Lower leg skin (tissue), 4 donors: ENCODE measurements at regions not wholly inside any gene's neighbourhood (a gene's known extent, or its start where the extent isn't known, plus 50 kb on each side); places are given as distances from the start of the nearest gene placed in this dataset.

ENCODE experiments used
- DNase-seq, 2 donors: peaks; one replicate each; pipeline ENCODE4 v3.0.0-alpha.2; 2019; ENCODE audit warnings: low spot score in 2 of 2
- H3K4me3 ChIP-seq: fragments of 200-600 bp; sonication (generic); 2 replicates; pipeline ENCODE4 v1.5.1; 2017; ENCODE audit warnings: mild to moderate bottlenecking, low read depth; ENCODE audit not compliant: poor library complexity, severe bottlenecking
- POLR2A ChIP-seq, 2 donors: fragments of 450-650 bp; IDR thresholded peaks; one replicate each; pipeline ENCODE4 v1.6.1; 2016 to 2017; ENCODE audit warnings: antibody characterized with exemption in 2 of 2, mild to moderate bottlenecking in 1 of 2, moderate library complexity in 1 of 2
- WGBS, 2 donors: methylation state at CpG; one replicate each; pipeline ENCODE4 v1.1.5; 2018; 5-methylcytosine and 5-hydroxymethylcytosine counted together
- intact Hi-C: fragments of 100-400 bp; cut with DNase I; formaldehyde crosslinking; loops from one replicate; pipeline ENCODE4 v1.15.0; 2023; ENCODE audit warnings: low total_unique reads
- TF ChIP-seq, protein P1 (sequence below), 3 donors: fragments of 450-650 bp; IDR thresholded peaks; one replicate each; pipeline ENCODE4 v1.5.1; 2016; ENCODE audit warnings: antibody characterized with exemption in 3 of 3, mild to moderate bottlenecking in 3 of 3, moderate library complexity in 2 of 3

DNA sequence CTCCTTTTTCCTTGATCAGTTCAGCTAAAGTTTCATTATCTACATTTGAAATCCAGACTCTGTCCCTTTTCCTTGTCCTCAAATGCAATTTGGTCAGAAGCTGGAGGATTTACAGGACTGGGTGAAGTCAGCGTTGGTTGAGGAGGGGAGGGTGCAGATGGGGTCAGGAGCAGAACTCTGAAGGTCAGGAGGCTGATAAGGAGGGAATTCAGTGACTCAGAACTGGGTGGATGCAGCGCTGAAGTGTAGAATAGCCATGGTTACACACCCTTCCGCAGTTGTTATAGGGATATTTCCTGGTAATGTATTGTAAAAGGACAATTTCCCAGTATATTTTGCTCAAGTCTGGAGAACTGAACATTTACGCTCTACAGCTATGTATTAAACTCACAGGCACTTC is 133.1 kb upstream of the FOXA2 start:
- intact Hi-C loops, result no loop called here
- no peak for DNase-seq
- no peak overlapping the region for H3K4me3 ChIP-seq
- TF ChIP-seq POLR2A (IDR thresholded peaks at IDR 0.05), result no peak
- TF ChIP-seq, protein P1, sequence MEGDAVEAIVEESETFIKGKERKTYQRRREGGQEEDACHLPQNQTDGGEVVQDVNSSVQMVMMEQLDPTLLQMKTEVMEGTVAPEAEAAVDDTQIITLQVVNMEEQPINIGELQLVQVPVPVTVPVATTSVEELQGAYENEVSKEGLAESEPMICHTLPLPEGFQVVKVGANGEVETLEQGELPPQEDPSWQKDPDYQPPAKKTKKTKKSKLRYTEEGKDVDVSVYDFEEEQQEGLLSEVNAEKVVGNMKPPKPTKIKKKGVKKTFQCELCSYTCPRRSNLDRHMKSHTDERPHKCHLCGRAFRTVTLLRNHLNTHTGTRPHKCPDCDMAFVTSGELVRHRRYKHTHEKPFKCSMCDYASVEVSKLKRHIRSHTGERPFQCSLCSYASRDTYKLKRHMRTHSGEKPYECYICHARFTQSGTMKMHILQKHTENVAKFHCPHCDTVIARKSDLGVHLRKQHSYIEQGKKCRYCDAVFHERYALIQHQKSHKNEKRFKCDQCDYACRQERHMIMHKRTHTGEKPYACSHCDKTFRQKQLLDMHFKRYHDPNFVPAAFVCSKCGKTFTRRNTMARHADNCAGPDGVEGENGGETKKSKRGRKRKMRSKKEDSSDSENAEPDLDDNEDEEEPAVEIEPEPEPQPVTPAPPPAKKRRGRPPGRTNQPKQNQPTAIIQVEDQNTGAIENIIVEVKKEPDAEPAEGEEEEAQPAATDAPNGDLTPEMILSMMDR (IDR thresholded peaks at IDR 0.05), result no peak
- 60 to 73% methylated on average over 4 of the region's 4 CpGs for WGBS, 2 donors

DNA sequence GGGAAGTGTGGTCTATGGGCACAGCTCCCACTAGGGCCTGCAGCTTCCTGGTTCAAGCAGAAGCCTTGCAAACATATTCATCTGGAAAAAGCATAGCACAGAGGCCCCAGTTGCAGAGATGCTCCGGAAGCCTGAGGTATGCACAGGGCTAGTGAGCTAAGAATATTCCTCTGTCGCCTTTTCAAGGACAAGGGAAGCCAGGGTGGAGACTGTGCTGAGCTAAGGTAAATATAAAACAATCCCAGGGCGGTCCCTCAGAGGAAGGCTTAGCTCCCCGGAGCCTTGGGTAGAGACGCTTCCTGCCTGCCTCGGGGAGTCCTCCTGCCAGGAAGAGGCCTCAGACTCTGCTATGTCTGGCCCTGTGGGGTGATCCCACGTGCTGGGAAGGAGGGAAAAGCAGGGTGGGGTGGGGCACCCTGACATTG is 134.8 kb upstream of the FOXA2 start:
- 48 to 53% methylated on average over 7 of the region's 7 CpGs for WGBS, 2 donors
- no peak for DNase-seq
- TF ChIP-seq, protein P1 (IDR thresholded peaks at IDR 0.05), result no peak
- no peak for TF ChIP-seq POLR2A (IDR thresholded peaks at IDR 0.05)
- no peak overlapping the region for H3K4me3 ChIP-seq
- intact Hi-C loops, result no loop called here

DNA sequence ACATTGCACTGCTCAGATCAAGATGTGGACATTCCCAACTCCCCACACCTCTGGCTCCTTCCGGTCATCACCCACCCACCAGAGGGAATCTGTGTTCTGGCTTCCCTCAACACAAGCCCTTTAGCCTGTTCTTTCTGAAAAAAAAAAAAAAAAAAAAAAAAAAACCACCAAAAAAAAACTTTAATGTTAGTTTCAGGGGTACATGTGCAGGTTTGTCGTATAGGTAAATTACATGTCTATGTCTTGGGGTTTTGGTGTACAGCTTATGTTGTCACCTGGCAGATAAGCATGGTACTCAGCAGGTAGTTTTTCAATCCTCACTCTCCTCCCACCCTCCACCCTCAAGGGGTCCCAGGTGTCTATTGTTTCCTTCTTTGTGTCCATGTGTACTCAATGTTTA is 135.8 kb upstream of the FOXA2 start:
- intact Hi-C loops, result no loop called here
- TF ChIP-seq, protein P1 (IDR thresholded peaks at IDR 0.05), result no peak
- TF ChIP-seq POLR2A (IDR thresholded peaks at IDR 0.05), result no peak
- no peak overlapping the region for H3K4me3 ChIP-seq
- 90 to 94% methylated on average over 2 of the region's 2 CpGs for WGBS, 2 donors
- DNase-seq, result no peak

DNA sequence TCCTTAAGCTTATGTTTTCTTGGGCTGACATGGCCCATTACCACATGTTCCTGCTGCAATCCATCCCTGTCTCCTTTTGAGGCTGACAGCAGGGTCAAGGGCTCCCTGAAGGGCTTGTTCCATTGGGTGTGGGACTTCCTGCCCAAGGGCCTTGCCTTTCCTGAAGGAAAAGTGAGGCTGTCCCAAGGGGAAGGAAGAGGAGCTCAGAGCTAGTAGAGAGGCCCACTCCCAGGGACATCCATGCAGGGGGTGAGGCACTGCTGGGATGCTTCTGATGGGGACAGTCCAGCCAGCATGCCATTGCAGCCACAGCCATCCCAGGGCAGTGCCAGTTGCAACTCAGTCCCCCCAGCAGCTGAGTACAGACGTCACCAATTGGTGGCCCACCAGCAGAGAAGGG is 138.4 kb upstream of the FOXA2 start:
- no peak for TF ChIP-seq POLR2A (IDR thresholded peaks at IDR 0.05)
- TF ChIP-seq, protein P1 (IDR thresholded peaks at IDR 0.05), result no peak
- 69% methylated on average over 1 of the region's 1 CpG; no CpG with 5 or more reads in 1 of the 2 donors for WGBS, 2 donors
- intact Hi-C loops, result no loop called here
- H3K4me3 ChIP-seq, result no peak overlapping the region
- no peak for DNase-seq

DNA sequence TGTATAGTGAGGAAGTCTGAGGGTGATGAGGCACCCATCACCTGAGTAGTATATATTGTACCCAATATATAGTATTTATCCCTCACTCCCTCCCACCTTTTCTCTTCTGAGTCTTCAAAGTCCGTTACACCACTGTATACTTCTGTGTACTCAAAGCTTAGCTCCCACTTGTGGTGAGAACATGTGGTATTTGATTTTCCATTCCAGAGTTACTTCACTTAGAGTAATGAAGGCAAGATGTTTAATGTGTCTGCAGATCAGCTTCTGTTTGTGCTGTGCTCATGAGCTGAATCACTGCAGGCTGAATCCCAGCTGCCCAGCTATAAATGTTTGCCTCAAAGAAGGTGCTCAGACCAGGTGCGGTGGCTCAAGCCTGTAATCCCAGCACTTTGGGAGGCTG is 139.3 kb upstream of the FOXA2 start:
- no peak for DNase-seq
- H3K4me3 ChIP-seq, result no peak overlapping the region
- intact Hi-C loops, result no loop called here
- TF ChIP-seq POLR2A (IDR thresholded peaks at IDR 0.05), result no peak
- 51 to 76% methylated on average over 2 of the region's 2 CpGs for WGBS, 2 donors

DNA sequence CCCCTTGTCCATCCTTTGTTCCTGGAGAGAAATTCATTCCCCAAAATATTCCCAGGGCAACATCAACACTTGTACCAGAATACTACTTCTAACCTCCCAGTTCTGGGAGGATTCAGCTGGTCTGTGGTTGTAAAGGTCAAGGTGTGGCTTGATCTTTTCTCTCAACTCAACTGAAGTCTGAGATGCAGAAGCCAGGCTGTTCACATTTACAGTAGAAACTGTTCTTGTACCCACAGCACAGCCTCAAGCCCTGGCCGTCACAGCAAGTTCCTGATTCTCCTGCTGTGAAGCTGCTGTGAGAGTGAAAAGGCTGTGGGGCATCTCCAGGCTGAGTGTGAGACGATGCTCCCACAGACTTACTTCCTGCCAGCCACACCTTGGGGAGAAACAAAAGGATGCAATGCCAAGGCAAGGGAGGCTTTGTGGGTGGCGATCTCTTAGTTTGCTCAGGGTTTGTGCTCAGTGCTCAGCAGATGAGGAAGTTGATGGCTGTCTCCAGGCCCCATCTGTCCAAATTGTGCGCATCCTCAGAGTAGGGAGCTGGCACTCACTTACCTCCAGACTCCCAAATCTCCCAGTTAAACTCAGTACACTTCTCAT is 143.9 kb upstream of the FOXA2 start:
- no peak for TF ChIP-seq POLR2A (IDR thresholded peaks at IDR 0.05)
- TF ChIP-seq, protein P1 (IDR thresholded peaks at IDR 0.05), result no peak
- WGBS, 2 donors, result 86 to 88% methylated on average over 4 of the region's 4 CpGs
- intact Hi-C loops, result no loop called here
- no peak overlapping the region for H3K4me3 ChIP-seq
- no peak for DNase-seq
